Neural cell (in vitro differentiated cells): ENCODE measurements at regions not wholly inside any gene's neighbourhood (a gene's known extent, or its start where the extent isn't known, plus 50 kb on each side); places are given as distances from the start of the nearest gene placed in this dataset.

ENCODE experiments used
- H2AFZ ChIP-seq: fragments of 200-600, 300-800 bp; sonication (generic), shearing (Covaris generic); 2 replicates; pipeline ENCODE4 v1.6.0; 2014; ENCODE audit warnings: low read depth, mild to moderate bottlenecking, antibody characterized with exemption, low read length, moderate library complexity
- H3F3A ChIP-seq: fragments of 200-600 bp; shearing (Covaris generic); 2 replicates; pipeline ENCODE4 v1.6.1; 2016; ENCODE audit warnings: mild to moderate bottlenecking, moderate library complexity, mixed read lengths, antibody characterized with exemption, low read length; ENCODE audit not compliant: insufficient read depth, poor library complexity, severe bottlenecking
- H3K27ac ChIP-seq: fragments of 200-600, 300-800 bp; sonication (generic), shearing (Covaris generic); 2 replicates; pipeline ENCODE4 v1.5.1; 2014; ENCODE audit warnings: mild to moderate bottlenecking, low read length, moderate library complexity
- H3K27me3 ChIP-seq: fragments of 300-800, 200-600 bp; sonication (generic), shearing (Covaris generic); 2 replicates; pipeline ENCODE4 v1.6.0; 2014; ENCODE audit warnings: mild to moderate bottlenecking, low read depth, low read length, moderate library complexity; ENCODE audit not compliant: insufficient read depth
- H3K36me3 ChIP-seq: fragments of 300-800, 200-600 bp; sonication (generic), shearing (Covaris generic); 2 replicates; pipeline ENCODE4 v1.5.1; 2014; ENCODE audit warnings: mild to moderate bottlenecking, antibody characterized with exemption, low read length, moderate library complexity; ENCODE audit not compliant: insufficient read depth
- H3K4me2 ChIP-seq: fragments of 300-800, 200-600 bp; sonication (generic), shearing (Covaris generic); 2 replicates; pipeline ENCODE4 v1.6.0; 2014; ENCODE audit warnings: mild to moderate bottlenecking, low read length
- H3K4me3 ChIP-seq: fragments of 300-800, 200-600 bp; sonication (generic), shearing (Covaris generic); 2 replicates; pipeline ENCODE4 v1.5.1; 2014; ENCODE audit warnings: mild to moderate bottlenecking, low read length, moderate library complexity
- H3K79me2 ChIP-seq: fragments of 200-600 bp; shearing (Covaris generic); replicated peaks from 2 replicates; pipeline ENCODE4 v1.6.0; 2014; ENCODE audit warnings: mild to moderate bottlenecking, low read length, moderate library complexity; ENCODE audit not compliant: insufficient read depth
- H3K9ac ChIP-seq: fragments of 300-800, 200-600 bp; sonication (generic), shearing (Covaris generic); 2 replicates; pipeline ENCODE4 v1.6.1; 2016; ENCODE audit warnings: mild to moderate bottlenecking, low read length, mixed read lengths
- H3K9me2 ChIP-seq: fragments of 200-600 bp; shearing (Covaris generic); 2 replicates; pipeline ENCODE4 v1.6.1; 2016; ENCODE audit warnings: mild to moderate bottlenecking, low read length, mixed read lengths; ENCODE audit not compliant: insufficient read depth
- H3K9me3 ChIP-seq: fragments of 200-600, 300-800 bp; sonication (generic), shearing (Covaris generic); 2 replicates; pipeline ENCODE4 v1.6.1; 2016; ENCODE audit warnings: mild to moderate bottlenecking, mixed run types, low read length, moderate library complexity, mixed read lengths
- H4K20me1 ChIP-seq: fragments of 200-600 bp; shearing (Covaris generic); 2 replicates; pipeline ENCODE4 v1.6.1; 2016; ENCODE audit warnings: mild to moderate bottlenecking, mixed run types; ENCODE audit not compliant: insufficient read depth
- EP300 ChIP-seq: fragments of 450-650 bp; conservative IDR thresholded peaks from 2 replicates; pipeline ENCODE4 v1.6.1; 2014; ENCODE audit warnings: antibody characterized with exemption, mild to moderate bottlenecking, moderate library complexity; ENCODE audit not compliant: poor library complexity, severe bottlenecking
- EZH2 ChIP-seq: fragments of 200-600, 300-800 bp; shearing (Covaris generic), sonication (generic); IDR thresholded peaks from 2 replicates; pipeline ENCODE4 v1.6.1; 2014; ENCODE audit warnings: antibody characterized with exemption, low read length, borderline replicate concordance, mild to moderate bottlenecking; ENCODE audit not compliant: insufficient read depth, poor library complexity, severe bottlenecking
- MXI1 ChIP-seq: fragments of 450-650 bp; conservative IDR thresholded peaks from 2 replicates; pipeline ENCODE4 v1.6.1; 2014; ENCODE audit warnings: antibody characterized with exemption, mild to moderate bottlenecking; ENCODE audit not compliant: poor library complexity, severe bottlenecking
- POLR2AphosphoS5 ChIP-seq: IDR thresholded peaks from 2 replicates; pipeline ENCODE4 v1.6.1; 2012
- RAD21 ChIP-seq: fragments of 450-650 bp; conservative IDR thresholded peaks from 2 replicates; pipeline ENCODE4 v1.6.1; 2014; ENCODE audit warnings: antibody characterized with exemption, mild to moderate bottlenecking, moderate library complexity
- SMC3 ChIP-seq: fragments of 450-650 bp; conservative IDR thresholded peaks from 2 replicates; pipeline ENCODE4 v1.6.1; 2014; ENCODE audit warnings: antibody characterized with exemption, mild to moderate bottlenecking, moderate library complexity; ENCODE audit not compliant: poor library complexity
- TAF1 ChIP-seq: IDR thresholded peaks from 2 replicates; pipeline ENCODE4 v1.6.1; 2012; ENCODE audit warnings: low read depth
- TF ChIP-seq, protein P1 (sequence below): IDR thresholded peaks from 2 replicates; pipeline ENCODE4 v1.6.1; 2012; ENCODE audit warnings: borderline replicate concordance
- TF ChIP-seq, protein P2 (sequence below): fragments of 450-650 bp; IDR thresholded peaks from 2 replicates; pipeline ENCODE4 v1.5.1; 2014; ENCODE audit warnings: antibody characterized with exemption, mild to moderate bottlenecking, moderate library complexity; ENCODE audit not compliant: poor library complexity, severe bottlenecking

GRCh38 chr18:24988253-24988840 lies 363.6 kb downstream of the ZNF521 start:
- Histone ChIP-seq H3K4me2 (no peak overlapping the region), H2AFZ (no peak overlapping the region), H3K9me2 (no peaks in the 10 kb centered on the region), H3K79me2 (no peaks in the 10 kb centered on the region), H3K9me3 (no peaks in the 10 kb centered on the region), H3K4me3 (no peak overlapping the region), H4K20me1 (no peaks in the 10 kb centered on the region), H3F3A (no peaks in the 10 kb centered on the region), H3K9ac (no peak overlapping the region), H3K27me3 (no peaks in the 10 kb centered on the region), H3K36me3 (no peaks in the 10 kb centered on the region), H3K27ac (no peak overlapping the region)
- TF ChIP-seq POLR2AphosphoS5: no peak
- TF ChIP-seq MXI1: no peak
- TF ChIP-seq RAD21: no peak
- no peak for TF ChIP-seq EP300
- TF ChIP-seq, protein P1, sequence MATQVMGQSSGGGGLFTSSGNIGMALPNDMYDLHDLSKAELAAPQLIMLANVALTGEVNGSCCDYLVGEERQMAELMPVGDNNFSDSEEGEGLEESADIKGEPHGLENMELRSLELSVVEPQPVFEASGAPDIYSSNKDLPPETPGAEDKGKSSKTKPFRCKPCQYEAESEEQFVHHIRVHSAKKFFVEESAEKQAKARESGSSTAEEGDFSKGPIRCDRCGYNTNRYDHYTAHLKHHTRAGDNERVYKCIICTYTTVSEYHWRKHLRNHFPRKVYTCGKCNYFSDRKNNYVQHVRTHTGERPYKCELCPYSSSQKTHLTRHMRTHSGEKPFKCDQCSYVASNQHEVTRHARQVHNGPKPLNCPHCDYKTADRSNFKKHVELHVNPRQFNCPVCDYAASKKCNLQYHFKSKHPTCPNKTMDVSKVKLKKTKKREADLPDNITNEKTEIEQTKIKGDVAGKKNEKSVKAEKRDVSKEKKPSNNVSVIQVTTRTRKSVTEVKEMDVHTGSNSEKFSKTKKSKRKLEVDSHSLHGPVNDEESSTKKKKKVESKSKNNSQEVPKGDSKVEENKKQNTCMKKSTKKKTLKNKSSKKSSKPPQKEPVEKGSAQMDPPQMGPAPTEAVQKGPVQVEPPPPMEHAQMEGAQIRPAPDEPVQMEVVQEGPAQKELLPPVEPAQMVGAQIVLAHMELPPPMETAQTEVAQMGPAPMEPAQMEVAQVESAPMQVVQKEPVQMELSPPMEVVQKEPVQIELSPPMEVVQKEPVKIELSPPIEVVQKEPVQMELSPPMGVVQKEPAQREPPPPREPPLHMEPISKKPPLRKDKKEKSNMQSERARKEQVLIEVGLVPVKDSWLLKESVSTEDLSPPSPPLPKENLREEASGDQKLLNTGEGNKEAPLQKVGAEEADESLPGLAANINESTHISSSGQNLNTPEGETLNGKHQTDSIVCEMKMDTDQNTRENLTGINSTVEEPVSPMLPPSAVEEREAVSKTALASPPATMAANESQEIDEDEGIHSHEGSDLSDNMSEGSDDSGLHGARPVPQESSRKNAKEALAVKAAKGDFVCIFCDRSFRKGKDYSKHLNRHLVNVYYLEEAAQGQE: no peak
- no peak for TF ChIP-seq SMC3
- no peak for TF ChIP-seq TAF1
- TF ChIP-seq, protein P2, sequence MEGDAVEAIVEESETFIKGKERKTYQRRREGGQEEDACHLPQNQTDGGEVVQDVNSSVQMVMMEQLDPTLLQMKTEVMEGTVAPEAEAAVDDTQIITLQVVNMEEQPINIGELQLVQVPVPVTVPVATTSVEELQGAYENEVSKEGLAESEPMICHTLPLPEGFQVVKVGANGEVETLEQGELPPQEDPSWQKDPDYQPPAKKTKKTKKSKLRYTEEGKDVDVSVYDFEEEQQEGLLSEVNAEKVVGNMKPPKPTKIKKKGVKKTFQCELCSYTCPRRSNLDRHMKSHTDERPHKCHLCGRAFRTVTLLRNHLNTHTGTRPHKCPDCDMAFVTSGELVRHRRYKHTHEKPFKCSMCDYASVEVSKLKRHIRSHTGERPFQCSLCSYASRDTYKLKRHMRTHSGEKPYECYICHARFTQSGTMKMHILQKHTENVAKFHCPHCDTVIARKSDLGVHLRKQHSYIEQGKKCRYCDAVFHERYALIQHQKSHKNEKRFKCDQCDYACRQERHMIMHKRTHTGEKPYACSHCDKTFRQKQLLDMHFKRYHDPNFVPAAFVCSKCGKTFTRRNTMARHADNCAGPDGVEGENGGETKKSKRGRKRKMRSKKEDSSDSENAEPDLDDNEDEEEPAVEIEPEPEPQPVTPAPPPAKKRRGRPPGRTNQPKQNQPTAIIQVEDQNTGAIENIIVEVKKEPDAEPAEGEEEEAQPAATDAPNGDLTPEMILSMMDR: no peak

- Histone ChIP-seq H4K20me1 (no peaks in the 10 kb centered on the region), H3K9me3 (no peaks in the 10 kb centered on the region)
These were observed 362.0 kb downstream of the ZNF521 start for GRCh38 chr18:24989760-24990593.

More at GRCh38 chr18:24989760-24990593, 362.0 kb downstream of the ZNF521 start:
- no peak for TF ChIP-seq TAF1
- TF ChIP-seq EZH2: no peak
- no peak for TF ChIP-seq RAD21
- no peaks in the 10 kb centered on the region for H3K9me2 ChIP-seq
- H3K4me2 ChIP-seq: no peak overlapping the region
- no peaks in the 10 kb centered on the region for H3K27me3 ChIP-seq
- no peak overlapping the region for H3K27ac ChIP-seq
- no peak overlapping the region for H3K4me3 ChIP-seq
- no peaks in the 10 kb centered on the region for H3F3A ChIP-seq
- no peaks in the 10 kb centered on the region for H3K36me3 ChIP-seq
- H2AFZ ChIP-seq: no peak overlapping the region
- no peak overlapping the region for H3K9ac ChIP-seq
- no peaks in the 10 kb centered on the region for H3K79me2 ChIP-seq
